ENCODE measurements at regions not wholly inside any gene's neighbourhood (a gene's known extent, or its start where the extent isn't known, plus 50 kb on each side); places are given as distances from the start of the nearest gene placed in this dataset.

GRCh38 chr20:56773749-56774148 is 144.6 kb downstream of the TFAP2C start:
- no peak for TF ChIP-seq CTCF (IDR thresholded peaks at IDR 0.05; ENCODE audit: poor library complexity, severe bottlenecking)
- no peak for TF ChIP-seq EP300 (conservative IDR thresholded peaks at IDR 0.05; ENCODE audit: poor library complexity, severe bottlenecking)
- TF ChIP-seq RAD21 (conservative IDR thresholded peaks at IDR 0.05), result no peak
- no peak for TF ChIP-seq POLR2AphosphoS5 (IDR thresholded peaks at IDR 0.05)
